GM23338 (cell line): ENCODE measurements at regions not wholly inside any gene's neighbourhood (a gene's known extent, or its start where the extent isn't known, plus 50 kb on each side); places are given as distances from the start of the nearest gene placed in this dataset.

Experiments used
- CREB1 ChIP-seq: fragments of 250-450 bp; sonication (Bioruptor Pico); IDR thresholded peaks from 2 replicates; pipeline ENCODE4 v1.5.0; 2020; ENCODE audit warnings: low read depth, mild to moderate bottlenecking, moderate library complexity
- EZH2 ChIP-seq: fragments of 200-600 bp; sonication (generic); IDR thresholded peaks from one replicate; pipeline ENCODE4 v1.8.0; 2017; ENCODE audit warnings: antibody characterized with exemption, mild to moderate bottlenecking, low read depth; ENCODE audit not compliant: unreplicated experiment
- EZH2phosphoT487 ChIP-seq: fragments of 200-600 bp; sonication (generic); IDR thresholded peaks from one replicate; pipeline ENCODE4 v1.8.1; 2018; ENCODE audit warnings: antibody characterized with exemption; ENCODE audit not compliant: unreplicated experiment
- POLR2AphosphoS5 ChIP-seq: IDR thresholded peaks from 2 replicates; pipeline ENCODE4 v1.6.1; 2016; ENCODE audit warnings: antibody characterized with exemption, low read depth
- TF ChIP-seq, protein P1 (sequence below), 2 experiments: fragments of 200-600 bp in 1 of 2; sonication (generic) in 1 of 2; conservative IDR thresholded peaks; 2 replicates each; pipeline versions ENCODE4 v1.5.1 to v1.6.1; 2016 to 2017; ENCODE audit warnings: antibody characterized with exemption in 2 of 2, low read depth in 2 of 2, mild to moderate bottlenecking in 2 of 2, moderate library complexity in 1 of 2
- TF ChIP-seq, protein P2 (sequence below): IDR thresholded peaks from 2 replicates; pipeline ENCODE4 v1.6.1; 2016; ENCODE audit warnings: antibody characterized with exemption

DNA sequence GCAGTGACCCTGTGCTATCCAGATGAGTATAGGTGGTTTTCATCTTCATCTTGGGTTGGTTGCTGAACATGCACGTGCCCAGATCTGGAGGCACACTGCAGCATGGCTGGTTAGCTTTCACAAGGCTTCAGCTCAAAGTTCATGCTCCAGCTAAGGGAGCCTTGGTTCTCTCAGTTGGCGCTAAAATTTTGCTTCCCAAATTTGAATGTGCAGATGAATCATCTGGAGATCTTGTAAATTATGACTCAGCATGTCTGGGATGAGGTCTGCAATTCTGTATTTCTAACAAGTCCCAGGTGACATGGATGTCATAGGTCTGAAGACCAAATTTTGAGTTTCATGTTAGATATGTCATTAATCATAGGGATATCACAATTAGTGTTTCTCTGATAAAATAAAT, 230.8 kb downstream of the FOXA2 start:
- TF ChIP-seq, protein P1, sequence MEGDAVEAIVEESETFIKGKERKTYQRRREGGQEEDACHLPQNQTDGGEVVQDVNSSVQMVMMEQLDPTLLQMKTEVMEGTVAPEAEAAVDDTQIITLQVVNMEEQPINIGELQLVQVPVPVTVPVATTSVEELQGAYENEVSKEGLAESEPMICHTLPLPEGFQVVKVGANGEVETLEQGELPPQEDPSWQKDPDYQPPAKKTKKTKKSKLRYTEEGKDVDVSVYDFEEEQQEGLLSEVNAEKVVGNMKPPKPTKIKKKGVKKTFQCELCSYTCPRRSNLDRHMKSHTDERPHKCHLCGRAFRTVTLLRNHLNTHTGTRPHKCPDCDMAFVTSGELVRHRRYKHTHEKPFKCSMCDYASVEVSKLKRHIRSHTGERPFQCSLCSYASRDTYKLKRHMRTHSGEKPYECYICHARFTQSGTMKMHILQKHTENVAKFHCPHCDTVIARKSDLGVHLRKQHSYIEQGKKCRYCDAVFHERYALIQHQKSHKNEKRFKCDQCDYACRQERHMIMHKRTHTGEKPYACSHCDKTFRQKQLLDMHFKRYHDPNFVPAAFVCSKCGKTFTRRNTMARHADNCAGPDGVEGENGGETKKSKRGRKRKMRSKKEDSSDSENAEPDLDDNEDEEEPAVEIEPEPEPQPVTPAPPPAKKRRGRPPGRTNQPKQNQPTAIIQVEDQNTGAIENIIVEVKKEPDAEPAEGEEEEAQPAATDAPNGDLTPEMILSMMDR (conservative IDR thresholded peaks at IDR 0.05; ENCODE audit: low read depth in 2 of 2) = no peak
- TF ChIP-seq, protein P2, sequence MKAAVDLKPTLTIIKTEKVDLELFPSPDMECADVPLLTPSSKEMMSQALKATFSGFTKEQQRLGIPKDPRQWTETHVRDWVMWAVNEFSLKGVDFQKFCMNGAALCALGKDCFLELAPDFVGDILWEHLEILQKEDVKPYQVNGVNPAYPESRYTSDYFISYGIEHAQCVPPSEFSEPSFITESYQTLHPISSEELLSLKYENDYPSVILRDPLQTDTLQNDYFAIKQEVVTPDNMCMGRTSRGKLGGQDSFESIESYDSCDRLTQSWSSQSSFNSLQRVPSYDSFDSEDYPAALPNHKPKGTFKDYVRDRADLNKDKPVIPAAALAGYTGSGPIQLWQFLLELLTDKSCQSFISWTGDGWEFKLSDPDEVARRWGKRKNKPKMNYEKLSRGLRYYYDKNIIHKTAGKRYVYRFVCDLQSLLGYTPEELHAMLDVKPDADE = no peak
- TF ChIP-seq EZH2 = no peak
- TF ChIP-seq POLR2AphosphoS5 = no peak
- TF ChIP-seq EZH2phosphoT487 = no peak
- TF ChIP-seq CREB1 (CRISPR knock-in tag) = no peak
